Mammary epithelial cell (primary cell): ENCODE measurements at regions not wholly inside any gene's neighbourhood (a gene's known extent, or its start where the extent isn't known, plus 50 kb on each side); places are given as distances from the start of the nearest gene placed in this dataset.

Experiments used
- CTCF ChIP-seq, 2 donors: IDR thresholded peaks in 1 of 2; conservative IDR thresholded peaks in 1 of 2; 2 replicates each; pipeline ENCODE4 v1.5.1; 2011 to 2012; ENCODE audit warnings: inconsistent platforms in 2 of 2, low read length in 2 of 2, mild to moderate bottlenecking in 2 of 2, control low read depth in 1 of 2, low read depth in 1 of 2; ENCODE audit not compliant: insufficient read depth in 1 of 2; ENCODE audit errors: extremely low read depth in 1 of 2
- EZH2 ChIP-seq: IDR thresholded peaks from 2 replicates; pipeline ENCODE4 v1.6.1; 2012; ENCODE audit warnings: low read length, inconsistent platforms, borderline replicate concordance

GRCh38 chr12:75833268-75833667 lies 198.3 kb downstream of the PHLDA1 start:
- TF ChIP-seq CTCF (conservative IDR thresholded peaks at IDR 0.05 in 1 of 2, IDR thresholded peaks at IDR 0.05 in 1 of 2; ENCODE audit: extremely low read depth in 1 of 2, insufficient read depth in 1 of 2, low read depth in 1 of 2, low read length in 2 of 2) (no peak), EZH2 (no peak)
